ENCODE measurements at regions not wholly inside any gene's neighbourhood (a gene's known extent, or its start where the extent isn't known, plus 50 kb on each side); places are given as distances from the start of the nearest gene placed in this dataset.
"Not testable (repeated sequence)": the region's sequence is repeated elsewhere in the genome, so short reads cannot be mapped to it uniquely, and the experiment has no call there.

DNA sequence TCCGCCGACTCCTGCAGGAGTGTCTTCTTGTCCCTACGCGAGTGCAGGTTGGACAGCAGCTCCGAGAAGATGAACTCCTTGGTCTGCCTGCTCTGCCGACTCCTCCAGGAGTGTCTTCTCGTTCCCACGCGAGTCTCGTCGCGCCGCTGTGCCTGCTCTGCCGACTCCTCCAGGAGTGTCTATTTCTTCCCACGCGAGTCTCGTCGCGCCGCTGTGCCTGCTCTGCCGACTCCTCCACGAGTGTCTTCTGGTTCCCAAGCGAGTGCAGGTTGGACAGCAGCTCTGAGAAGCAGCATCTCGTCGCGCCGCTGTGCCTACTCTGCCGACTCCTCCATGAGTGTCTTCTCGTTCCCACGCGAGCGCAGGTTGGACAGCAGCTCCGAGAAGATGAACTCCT, 66.6 kb upstream of the LYSMD4 start:
- DNase-seq; ATAC-seq (replicated peaks); H3K9me3 Mint-ChIP-seq; H3K4me3 Mint-ChIP-seq; H3K4me1 Mint-ChIP-seq (ENCODE audit: low read depth in 2 of 2); H3K27ac Mint-ChIP-seq; H3K36me3 Mint-ChIP-seq (ENCODE audit: insufficient read depth): not testable (repeated sequence)
- peaks cover 5 to 12% of the 10 kb centered on the region in 2 donors for H3K27me3 Mint-ChIP-seq

DNA sequence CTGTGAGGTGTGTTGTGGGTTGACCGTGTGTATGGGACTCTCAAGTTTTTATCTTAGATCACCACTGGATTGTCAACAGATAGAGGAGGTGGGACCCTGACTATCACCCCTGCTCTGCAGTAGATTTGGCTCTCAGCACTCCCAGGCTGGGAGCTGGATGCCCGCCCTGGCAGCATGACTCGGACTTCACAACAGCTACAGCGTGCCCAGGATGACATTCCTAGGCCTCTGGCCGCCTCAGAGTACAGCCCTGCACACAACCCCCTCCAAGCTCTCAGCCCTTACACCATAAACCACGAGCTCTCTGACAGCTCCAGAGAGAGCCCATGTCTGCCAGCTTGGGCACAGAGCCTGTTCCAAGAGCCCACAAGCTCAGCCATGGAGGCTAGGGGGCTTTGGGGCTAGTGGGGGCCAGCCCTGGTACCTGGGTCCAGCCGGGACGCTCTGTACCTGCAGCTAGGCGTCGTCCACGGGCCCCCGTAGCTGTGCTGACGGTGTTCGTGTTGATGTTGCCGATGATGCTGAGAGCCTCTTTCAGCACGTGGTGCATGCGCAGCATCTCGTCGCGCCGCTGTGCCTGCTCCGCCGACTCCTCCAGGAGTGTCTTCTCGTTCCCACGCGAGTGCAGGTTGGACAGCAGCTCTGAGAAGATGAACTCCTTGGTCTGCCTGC, 66.1 kb upstream of the LYSMD4 start:
- not testable (repeated sequence) for DNase-seq; H3K27ac Mint-ChIP-seq; ATAC-seq (replicated peaks); H3K4me1 Mint-ChIP-seq (ENCODE audit: low read depth in 2 of 2); H3K36me3 Mint-ChIP-seq (ENCODE audit: insufficient read depth); H3K9me3 Mint-ChIP-seq; H3K4me3 Mint-ChIP-seq
- H3K27me3 Mint-ChIP-seq, result peaks cover 5 to 12% of the 10 kb centered on the region in 2 donors

DNA sequence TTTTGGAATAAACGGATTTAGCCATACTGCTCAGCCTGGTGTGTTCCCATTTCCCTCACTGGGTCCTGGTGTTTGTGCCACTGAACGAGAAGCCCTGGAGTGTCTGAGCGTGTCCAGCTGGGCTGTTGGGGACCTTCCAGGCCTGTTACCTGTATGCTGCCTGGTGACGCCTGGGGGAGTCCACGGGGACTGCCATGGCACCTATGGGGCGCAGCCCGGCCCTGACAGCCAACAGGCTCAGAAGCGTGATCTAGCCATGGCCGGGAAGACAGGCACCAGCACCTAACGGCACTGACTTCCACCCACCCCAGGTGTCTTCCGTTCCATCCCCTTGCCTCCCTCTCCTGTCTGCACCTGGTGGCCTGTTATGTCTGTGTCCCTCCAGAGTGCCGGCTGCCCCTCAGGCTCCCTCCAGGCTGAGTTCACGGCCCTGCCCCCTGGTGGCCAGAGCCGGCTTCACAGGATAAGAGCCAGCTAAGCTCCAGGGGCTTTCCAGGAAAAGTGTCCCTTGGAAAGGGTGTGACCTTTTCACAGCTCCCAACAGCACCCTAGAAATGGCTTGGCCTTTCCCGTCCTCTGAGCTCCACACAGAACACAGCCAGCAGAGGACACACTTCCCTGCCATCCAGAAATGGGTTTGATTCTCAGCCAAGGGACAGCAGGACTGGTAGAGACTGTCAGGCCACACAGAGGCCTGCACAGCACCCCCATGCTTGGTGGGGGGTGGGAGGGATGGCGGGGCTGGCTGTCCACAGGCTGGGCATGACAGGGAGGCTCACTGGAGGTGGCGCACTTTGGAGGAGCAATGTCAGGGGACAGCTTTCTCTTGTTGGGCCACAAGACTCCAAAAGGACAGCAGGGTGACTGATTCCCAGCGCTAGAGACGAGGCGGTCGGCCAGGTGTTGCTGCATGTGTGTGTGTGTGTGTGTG, 64.0 kb upstream of the LYSMD4 start:
- peaks cover 7 to 15% of the 10 kb centered on the region in 2 donors for H3K27me3 Mint-ChIP-seq
- ATAC-seq (replicated peaks); H3K9me3 Mint-ChIP-seq; DNase-seq; H3K27ac Mint-ChIP-seq; H3K4me1 Mint-ChIP-seq (ENCODE audit: low read depth in 2 of 2); H3K4me3 Mint-ChIP-seq; H3K36me3 Mint-ChIP-seq (ENCODE audit: insufficient read depth): not testable (repeated sequence)

DNA sequence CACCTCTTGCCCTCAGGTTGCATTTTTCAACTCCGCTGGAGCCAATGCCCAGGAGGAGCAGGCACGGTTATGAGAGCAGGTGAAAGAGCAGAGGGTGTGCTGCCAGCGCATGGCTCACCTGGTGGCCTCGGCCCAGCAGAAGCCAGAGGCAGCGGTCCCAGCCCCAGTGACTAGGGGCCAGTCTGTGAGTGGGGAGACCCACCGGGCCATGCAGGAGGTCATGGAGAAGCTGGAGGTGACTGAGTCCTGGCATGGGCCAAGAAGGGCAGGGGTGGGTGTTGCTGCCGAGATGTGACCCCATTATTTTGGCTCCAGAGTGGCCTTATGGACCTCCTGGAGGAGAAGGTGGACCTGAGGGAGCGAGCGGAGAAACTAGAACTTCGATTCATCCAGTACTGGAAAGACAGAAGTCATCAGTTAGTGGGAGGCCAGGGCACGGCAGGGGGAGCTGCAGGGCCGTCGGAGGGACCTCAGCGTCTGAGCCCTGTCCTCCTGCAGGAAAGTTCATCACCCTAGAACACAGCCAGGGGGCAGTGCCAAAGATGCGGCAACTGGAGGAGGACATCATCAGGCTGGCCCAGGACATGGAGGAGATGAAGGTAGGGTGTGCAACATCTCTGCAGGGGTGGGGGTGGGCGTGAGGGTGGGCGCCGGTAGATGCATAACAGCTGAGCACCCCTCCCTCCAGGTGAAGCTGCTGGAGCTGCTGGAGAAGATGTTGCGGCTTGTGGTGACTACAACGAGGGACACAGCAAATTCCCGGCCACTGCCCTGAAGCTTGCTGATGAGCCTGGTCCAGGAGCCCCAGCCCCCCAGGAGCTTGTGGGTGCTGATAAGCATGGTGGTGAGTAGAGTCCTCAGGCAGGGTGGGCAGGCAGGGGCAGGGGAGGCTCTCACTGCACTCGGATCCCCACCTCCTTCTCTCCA, 58.9 kb upstream of the LYSMD4 start:
- not testable (repeated sequence) for ATAC-seq (replicated peaks); H3K4me1 Mint-ChIP-seq (ENCODE audit: low read depth in 2 of 2); H3K36me3 Mint-ChIP-seq (ENCODE audit: insufficient read depth); H3K9me3 Mint-ChIP-seq; H3K4me3 Mint-ChIP-seq; H3K27ac Mint-ChIP-seq; DNase-seq
- peaks cover 26 to 30% of the 10 kb centered on the region in 2 donors for H3K27me3 Mint-ChIP-seq

DNA sequence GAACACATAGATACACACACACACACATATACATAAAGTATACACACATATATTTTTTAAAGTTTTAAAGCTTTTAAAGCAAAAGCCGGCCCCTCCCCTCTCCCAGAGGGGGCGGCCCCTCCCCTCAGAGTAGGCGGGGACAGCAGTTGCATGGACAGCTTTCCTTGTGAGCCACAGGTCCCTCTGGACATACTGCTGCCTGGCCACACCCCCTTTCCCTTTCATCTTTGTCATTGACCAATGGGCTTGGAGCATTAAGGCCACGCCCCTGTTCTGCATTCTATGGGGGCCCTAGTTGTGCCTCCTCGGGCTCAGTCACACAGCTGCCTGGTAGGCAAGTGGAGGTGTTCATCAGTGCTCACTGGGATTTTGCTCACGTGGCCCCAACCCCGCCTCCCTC, 57.5 kb upstream of the LYSMD4 start:
- not testable (repeated sequence) for DNase-seq; H3K27ac Mint-ChIP-seq; H3K4me1 Mint-ChIP-seq (ENCODE audit: low read depth in 2 of 2); H3K36me3 Mint-ChIP-seq (ENCODE audit: insufficient read depth); H3K9me3 Mint-ChIP-seq; H3K4me3 Mint-ChIP-seq; ATAC-seq (replicated peaks)
- H3K27me3 Mint-ChIP-seq, result peaks cover 30% of the 10 kb centered on the region in 2 donors

DNA sequence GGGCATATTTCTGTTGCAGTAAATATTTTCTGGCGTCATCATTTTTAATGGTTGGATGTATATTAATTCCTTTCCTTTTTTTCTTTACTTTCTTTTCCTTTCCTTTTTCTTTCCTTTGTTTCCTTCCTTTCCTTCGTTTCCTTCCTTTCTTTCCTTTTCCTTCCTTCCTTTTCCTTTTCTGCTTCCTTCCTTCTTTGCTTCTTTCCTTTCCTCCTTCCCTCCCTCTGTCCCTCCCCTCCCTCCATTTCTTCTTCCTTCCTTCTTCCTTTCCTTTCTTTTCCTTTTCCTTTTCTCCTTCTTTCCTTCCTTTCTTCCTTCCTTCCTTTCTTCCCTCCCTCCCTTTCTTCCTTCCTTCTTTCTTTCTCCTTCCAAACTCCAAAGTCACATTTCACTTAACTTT, 54.9 kb upstream of the LYSMD4 start:
- ATAC-seq (replicated peaks) (no peak), DNase-seq (no peak)
- H3K4me3 Mint-ChIP-seq, result no peak overlapping the region
- H3K27me3 Mint-ChIP-seq, result peaks cover 32 to 35% of the 10 kb centered on the region in 2 donors
- no peaks in the 10 kb centered on the region for H3K36me3 Mint-ChIP-seq (ENCODE audit: insufficient read depth)
- H3K9me3 Mint-ChIP-seq, result no peaks in the 10 kb centered on the region
- no peaks in the 10 kb centered on the region for H3K4me1 Mint-ChIP-seq (ENCODE audit: low read depth in 2 of 2)
- H3K27ac Mint-ChIP-seq, result no peak overlapping the region

DNA sequence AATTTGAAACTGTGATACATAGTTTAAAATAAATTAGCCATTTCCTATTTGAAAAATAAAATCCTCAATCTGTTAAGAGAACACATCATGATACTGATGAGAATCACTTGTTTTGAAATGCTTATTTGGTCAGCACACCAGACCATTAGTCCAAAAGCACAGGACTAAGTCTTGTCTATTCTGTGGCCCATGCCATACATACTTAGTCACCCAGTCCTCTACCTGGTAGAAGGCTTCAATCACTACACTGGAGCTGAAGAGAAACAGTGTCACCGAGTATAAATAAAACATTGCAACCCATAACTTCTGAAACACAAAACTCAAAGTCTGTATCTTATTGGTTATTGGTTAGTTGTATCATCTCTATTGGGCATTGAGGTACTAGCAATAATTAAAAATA, 51.6 kb upstream of the LYSMD4 start:
- not testable (repeated sequence) for H3K4me1 Mint-ChIP-seq (ENCODE audit: low read depth in 2 of 2); H3K9me3 Mint-ChIP-seq; ATAC-seq (replicated peaks); H3K4me3 Mint-ChIP-seq; H3K36me3 Mint-ChIP-seq (ENCODE audit: insufficient read depth); DNase-seq; H3K27ac Mint-ChIP-seq
- peaks cover 25 to 37% of the 10 kb centered on the region in 2 donors for H3K27me3 Mint-ChIP-seq

DNA sequence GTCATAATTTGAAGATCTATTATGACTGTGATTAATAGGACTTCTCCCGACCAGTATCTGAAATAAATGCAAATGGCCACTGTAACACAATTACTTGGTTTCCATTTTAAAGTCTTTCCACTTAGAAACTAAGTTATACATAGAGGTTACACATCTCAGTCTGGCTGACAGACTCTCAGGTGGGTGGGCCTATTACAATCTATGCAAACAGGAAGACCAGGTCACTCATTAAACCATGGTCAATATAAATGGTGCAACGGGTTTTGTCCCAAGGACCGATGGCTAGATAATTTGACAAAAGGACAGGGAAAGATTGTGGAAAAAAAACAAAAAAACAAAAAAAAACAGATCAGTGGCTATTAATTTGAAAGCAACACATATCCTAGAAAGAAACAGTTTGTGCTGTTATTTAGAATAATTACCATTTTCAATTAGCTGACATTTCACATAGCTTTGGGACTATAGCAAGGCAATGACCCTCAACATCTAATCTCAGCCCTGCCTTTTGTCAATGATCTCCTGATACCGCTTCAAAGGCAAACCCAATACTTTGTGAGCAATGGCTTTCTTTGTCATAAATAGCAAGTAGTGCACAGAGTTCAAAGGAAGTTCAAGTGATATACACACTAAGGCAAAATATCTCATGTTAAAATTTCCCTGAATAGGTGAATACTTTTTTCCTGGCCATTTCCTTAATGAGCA, 50.8 kb upstream of the LYSMD4 start:
- DNase-seq; H3K4me3 Mint-ChIP-seq; H3K27ac Mint-ChIP-seq; H3K36me3 Mint-ChIP-seq (ENCODE audit: insufficient read depth); H3K4me1 Mint-ChIP-seq (ENCODE audit: low read depth in 2 of 2); ATAC-seq (replicated peaks); H3K9me3 Mint-ChIP-seq: not testable (repeated sequence)
- peaks cover 21 to 35% of the 10 kb centered on the region in 2 donors for H3K27me3 Mint-ChIP-seq
